Stomach (tissue), 4 donors: ENCODE measurements at regions not wholly inside any gene's neighbourhood (a gene's known extent, or its start where the extent isn't known, plus 50 kb on each side); places are given as distances from the start of the nearest gene placed in this dataset.

Experiments used
- EP300 ChIP-seq: sonication (generic); formaldehyde crosslinking; IDR thresholded peaks from one replicate; pipeline ENCODE4 v1.6.1; 2017; ENCODE audit warnings: antibody characterized with exemption
- POLR2A ChIP-seq, 4 donors: fragments of 450-650 bp; IDR thresholded peaks; one replicate each; pipeline ENCODE4 v1.6.1; 2016; ENCODE audit warnings: antibody characterized with exemption in 4 of 4, control low read depth in 2 of 4, mild to moderate bottlenecking in 1 of 4, moderate library complexity in 1 of 4
- POLR2AphosphoS5 ChIP-seq, 3 donors: sonication (generic); formaldehyde crosslinking; IDR thresholded peaks; one replicate each; pipeline ENCODE4 v1.6.1; 2016; ENCODE audit warnings: antibody characterized with exemption in 3 of 3
- TF ChIP-seq, protein P1 (sequence below), 7 experiments: fragments of 450-650 bp in 4 of 7; fragments of 200-600 bp in 3 of 7; sonication (generic) in 3 of 7; IDR thresholded peaks; one replicate each; pipeline ENCODE4 v1.5.1; 2016 to 2019; ENCODE audit warnings: antibody characterized with exemption in 7 of 7, control low read depth in 2 of 7, mild to moderate bottlenecking in 1 of 7

- TF ChIP-seq, protein P1, sequence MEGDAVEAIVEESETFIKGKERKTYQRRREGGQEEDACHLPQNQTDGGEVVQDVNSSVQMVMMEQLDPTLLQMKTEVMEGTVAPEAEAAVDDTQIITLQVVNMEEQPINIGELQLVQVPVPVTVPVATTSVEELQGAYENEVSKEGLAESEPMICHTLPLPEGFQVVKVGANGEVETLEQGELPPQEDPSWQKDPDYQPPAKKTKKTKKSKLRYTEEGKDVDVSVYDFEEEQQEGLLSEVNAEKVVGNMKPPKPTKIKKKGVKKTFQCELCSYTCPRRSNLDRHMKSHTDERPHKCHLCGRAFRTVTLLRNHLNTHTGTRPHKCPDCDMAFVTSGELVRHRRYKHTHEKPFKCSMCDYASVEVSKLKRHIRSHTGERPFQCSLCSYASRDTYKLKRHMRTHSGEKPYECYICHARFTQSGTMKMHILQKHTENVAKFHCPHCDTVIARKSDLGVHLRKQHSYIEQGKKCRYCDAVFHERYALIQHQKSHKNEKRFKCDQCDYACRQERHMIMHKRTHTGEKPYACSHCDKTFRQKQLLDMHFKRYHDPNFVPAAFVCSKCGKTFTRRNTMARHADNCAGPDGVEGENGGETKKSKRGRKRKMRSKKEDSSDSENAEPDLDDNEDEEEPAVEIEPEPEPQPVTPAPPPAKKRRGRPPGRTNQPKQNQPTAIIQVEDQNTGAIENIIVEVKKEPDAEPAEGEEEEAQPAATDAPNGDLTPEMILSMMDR (IDR thresholded peaks at IDR 0.05) = no peak
- TF ChIP-seq POLR2AphosphoS5 (IDR thresholded peaks at IDR 0.05) = no peak
- TF ChIP-seq POLR2A (IDR thresholded peaks at IDR 0.05) = no peak
- no peak for TF ChIP-seq EP300
These were observed 409.3 kb downstream of the PTPRU start for GRCh38 chr1:29645586-29645985.
